T-helper 2 cell treated with Interferon-gamma antibody and Interleukin-4, amounts not matched to agents 5 μg/mL and 100 μg/mL, for 36 hours (primary cell): ENCODE measurements at regions not wholly inside any gene's neighbourhood (a gene's known extent, or its start where the extent isn't known, plus 50 kb on each side); places are given as distances from the start of the nearest gene placed in this dataset.

ENCODE experiments used
- DNase-seq: peaks from one replicate; pipeline ENCODE4 v3.0.0; 2021; ENCODE audit warnings: low spot score
- H3K27ac Mint-ChIP-seq: one replicate; pipeline ENCODE4 v1.8.0; 2021; ENCODE audit warnings: mild to moderate bottlenecking, mixed read lengths
- H3K27me3 Mint-ChIP-seq: one replicate; pipeline ENCODE4 v1.8.0; 2021; ENCODE audit warnings: low read depth, mixed read lengths
- H3K36me3 Mint-ChIP-seq: one replicate; pipeline ENCODE4 v1.8.0; 2021; ENCODE audit warnings: low read depth, mixed read lengths
- H3K4me1 Mint-ChIP-seq: one replicate; pipeline ENCODE4 v1.8.0; 2021; ENCODE audit warnings: low read depth, mixed read lengths
- H3K4me3 Mint-ChIP-seq: one replicate; pipeline ENCODE4 v1.8.0; 2022; ENCODE audit warnings: mild to moderate bottlenecking, moderate library complexity, mixed read lengths
- H3K9me3 Mint-ChIP-seq: one replicate; pipeline ENCODE4 v1.8.0; 2021; ENCODE audit warnings: mixed read lengths

DNA sequence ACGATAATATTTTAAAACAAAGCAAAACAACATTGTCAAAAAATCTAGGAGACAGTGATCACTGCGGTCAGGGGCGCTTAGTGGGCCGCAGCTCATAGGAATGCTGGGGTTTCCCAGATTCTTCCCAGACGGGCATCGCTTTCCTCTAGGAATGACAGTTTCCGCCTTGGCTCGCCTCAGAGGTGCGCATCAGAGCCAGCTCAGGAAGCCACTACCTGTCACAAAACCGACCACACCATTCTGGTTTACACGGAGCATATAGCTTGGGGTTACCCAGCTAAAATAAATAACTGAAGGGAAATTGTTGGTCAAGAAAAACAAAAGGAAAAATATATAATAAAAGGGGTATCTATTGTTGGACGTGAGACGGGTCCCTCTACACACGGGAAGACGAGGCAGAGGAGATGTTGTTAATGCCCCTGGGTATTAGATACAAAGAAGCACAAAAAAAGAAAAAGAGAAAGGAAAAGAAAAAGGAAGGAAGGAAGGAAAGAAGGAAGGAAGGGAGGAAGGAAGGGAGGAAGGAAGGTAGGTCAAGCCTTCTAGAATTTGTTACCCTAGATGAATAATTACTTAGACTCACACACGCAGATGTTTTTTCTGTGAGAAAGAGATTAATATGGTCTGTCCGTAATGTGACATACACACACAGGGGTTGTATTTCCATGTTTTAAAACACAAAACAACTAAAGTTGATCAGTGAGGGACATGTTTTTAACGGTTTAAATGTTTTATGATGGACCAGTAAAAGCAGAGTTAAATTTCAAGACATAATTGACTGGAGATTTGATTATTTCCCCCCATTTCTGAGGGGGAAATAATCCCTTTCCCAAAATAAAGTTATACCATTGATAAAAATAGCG is 292.4 kb upstream of the NFE2L3 start:
- Mint-ChIP-seq H3K4me1 (peaks cover 40% of the 10 kb centered on the region), H3K27me3 (peaks cover 36% of the 10 kb centered on the region), H3K4me3 (no peak overlapping the region), H3K9me3 (no peaks in the 10 kb centered on the region), H3K27ac (peak overlapping the region; percentile 84), H3K36me3 (peaks cover 7% of the 10 kb centered on the region)
- DNase-seq: no peak

DNA sequence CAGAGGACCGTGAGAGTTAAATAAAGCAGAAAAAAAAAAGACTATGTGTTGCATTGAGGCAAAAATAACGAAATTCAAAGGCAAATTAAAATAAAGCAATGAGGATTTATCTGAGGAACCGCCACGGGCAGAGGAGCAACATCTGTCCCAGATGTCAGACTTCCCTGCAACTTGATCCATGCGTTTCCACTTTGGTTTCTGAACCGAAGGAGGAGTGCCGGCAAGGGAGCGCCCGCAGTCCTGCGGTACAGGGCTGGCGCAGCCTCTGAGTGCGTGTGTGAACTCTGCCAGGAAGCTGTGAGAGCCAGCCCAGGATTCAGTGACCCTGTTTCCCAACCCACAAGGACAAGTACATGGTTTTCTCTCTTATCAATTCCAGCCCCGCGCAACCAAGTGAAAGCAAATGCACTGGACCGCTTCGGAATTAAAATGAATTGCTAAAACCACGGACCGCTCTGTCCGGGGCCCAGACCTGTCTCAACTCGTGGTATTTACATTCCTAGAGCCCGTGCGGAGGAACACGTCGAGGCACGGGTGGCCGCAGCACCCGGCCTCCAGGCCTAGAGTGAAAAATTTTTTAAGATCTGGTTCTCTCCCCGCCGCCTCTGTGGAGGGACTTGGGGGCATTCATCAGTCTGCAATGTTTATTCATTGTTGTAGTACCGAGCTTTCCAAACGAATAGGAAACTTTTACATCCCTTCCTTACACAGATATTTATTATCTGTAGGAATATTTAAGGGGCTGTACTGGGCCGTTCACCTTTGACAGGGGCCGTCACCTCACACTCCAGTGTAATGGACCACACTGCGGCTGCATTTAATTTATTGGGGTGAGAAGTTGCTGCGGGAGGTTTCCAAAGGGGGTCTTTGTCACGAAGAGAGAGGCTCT is 291.5 kb upstream of the NFE2L3 start:
- no peak overlapping the region for H3K4me3 Mint-ChIP-seq
- no peaks in the 10 kb centered on the region for H3K9me3 Mint-ChIP-seq
- H3K36me3 Mint-ChIP-seq: peaks cover 7% of the 10 kb centered on the region
- peaks cover 41% of the 10 kb centered on the region for H3K27me3 Mint-ChIP-seq
- H3K27ac Mint-ChIP-seq: peak overlapping the region; percentile 84
- H3K4me1 Mint-ChIP-seq: peaks cover 37% of the 10 kb centered on the region
- DNase-seq: peak; percentile 30

DNA sequence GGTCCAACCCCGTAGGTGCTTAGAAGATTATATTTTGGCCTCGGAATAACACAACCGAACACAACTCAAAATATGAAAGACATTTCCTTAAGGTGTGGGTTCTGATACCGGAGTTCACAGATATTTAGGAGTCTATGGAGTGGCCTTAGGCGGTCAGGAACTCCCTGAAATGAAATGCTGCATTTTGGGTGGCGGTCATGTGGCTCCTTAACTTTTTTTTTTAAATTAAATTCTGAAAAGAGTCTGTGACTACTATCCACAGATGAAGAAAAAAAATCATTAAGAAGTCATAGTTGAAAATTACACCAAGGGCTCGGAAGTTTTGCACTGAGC is 290.9 kb upstream of the NFE2L3 start:
- Mint-ChIP-seq H3K27ac (peak overlapping the region; percentile 84), H3K4me1 (peaks cover 35% of the 10 kb centered on the region), H3K4me3 (no peak overlapping the region), H3K27me3 (peaks cover 47% of the 10 kb centered on the region), H3K9me3 (no peaks in the 10 kb centered on the region), H3K36me3 (peaks cover 7% of the 10 kb centered on the region)
- no peak for DNase-seq

DNA sequence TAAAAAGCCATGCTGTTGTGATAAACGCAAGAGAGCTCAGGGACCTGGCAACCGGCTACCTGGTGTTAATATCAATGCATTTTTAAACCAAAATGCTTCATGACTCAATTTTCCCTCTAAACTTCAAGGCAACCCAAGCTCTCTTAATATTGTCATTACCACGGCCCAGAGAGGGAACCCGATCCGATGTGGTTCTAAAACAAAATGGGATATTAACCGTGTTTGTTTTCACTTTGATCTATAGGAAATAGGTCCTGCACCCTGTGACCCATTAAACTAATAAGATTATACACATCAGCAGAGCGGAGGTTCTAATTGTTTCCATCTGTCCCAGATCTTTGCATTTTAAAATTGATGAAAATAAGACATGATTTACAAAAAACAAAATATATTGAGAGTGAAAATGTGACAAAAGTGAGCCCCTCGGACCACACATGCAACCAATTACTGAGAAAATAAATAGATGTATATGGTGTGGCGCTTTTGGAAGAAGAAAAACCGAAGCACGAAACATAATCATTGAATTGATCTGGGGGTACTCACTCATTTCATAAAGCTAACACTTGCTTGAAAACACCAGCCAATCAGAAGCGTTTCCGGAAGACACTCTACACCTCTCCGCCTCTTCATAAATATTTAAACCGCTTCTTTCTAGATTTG is 290.3 kb upstream of the NFE2L3 start:
- DNase-seq: no peak
- Mint-ChIP-seq H3K4me1 (peaks cover 35% of the 10 kb centered on the region), H3K4me3 (no peak overlapping the region), H3K36me3 (peaks cover 7% of the 10 kb centered on the region), H3K27ac (peak overlapping the region; percentile 84), H3K9me3 (no peaks in the 10 kb centered on the region), H3K27me3 (peaks cover 53% of the 10 kb centered on the region)

DNA sequence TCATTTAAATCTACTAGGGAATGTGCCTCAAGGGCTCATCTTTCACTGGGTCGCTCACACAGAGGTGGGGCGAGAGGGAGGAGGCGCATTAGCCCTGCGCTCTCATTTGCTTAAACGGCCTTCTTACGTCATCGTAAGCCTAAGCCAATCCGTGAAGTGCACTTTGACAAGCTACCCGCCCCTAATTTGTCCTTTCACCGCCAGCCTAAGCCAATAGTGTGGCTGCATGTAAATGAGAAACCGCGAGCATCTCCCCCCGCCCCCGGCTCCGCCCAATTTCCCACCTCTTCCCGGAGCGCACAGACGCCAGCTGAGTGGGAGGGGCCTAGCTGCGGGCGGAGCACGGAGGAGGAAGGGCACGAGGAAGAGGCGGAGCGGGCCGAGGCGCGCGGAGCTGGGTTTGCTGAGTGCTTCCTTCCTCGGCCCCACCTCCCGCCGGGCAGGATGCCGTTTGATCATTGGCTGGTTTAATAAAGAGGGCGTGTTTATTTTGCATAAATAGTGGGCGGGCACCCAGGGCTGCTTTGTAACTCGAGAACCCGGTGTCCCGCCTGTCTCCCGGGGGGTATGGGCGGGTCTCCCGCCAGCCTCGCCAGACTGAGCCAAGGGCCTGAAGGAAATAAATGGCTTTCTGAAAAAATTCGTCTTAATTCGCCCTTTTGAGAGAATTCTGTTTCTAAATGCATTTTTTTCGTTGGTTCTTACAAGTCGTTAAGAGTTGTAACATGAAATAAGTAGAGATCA is 289.6 kb upstream of the NFE2L3 start:
- Mint-ChIP-seq H3K4me3 (no peak overlapping the region), H3K27me3 (peaks cover 56% of the 10 kb centered on the region), H3K36me3 (peaks cover 7% of the 10 kb centered on the region)

DNA sequence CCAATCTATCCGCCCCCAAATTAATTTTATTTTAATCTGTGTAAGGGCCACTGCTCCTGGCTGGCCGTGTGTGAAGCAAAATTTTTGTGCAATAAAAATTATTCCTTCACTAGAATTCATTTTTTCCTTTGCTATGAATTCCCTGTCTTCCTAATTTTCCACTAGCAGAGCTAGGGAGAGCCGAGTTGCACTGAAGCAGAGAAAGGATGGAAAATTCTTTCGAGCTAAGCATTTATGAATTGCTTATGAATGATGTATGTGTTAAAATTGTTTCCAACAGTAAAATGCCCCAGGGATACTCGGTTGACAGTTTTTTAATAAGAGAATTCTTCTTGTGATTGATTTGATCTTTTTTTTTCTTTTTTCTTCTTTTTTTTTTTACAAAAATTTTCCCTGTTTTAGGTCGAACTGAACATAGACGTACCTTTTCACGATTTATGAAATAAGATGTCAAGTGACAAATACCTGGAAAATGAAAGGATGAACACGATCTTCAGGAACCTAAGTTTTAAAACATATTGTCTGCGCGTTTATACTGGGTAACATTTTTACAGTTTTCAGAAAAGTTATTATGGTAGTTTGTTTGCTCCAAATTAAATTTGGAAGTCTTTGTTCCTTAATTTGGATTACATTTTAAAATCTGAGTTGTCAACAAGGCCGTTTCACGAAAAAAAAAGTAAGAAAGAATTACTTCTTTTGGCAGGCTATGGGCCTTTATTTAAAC is 288.8 kb upstream of the NFE2L3 start:
- H3K4me1 Mint-ChIP-seq: peaks cover 35% of the 10 kb centered on the region
- H3K27ac Mint-ChIP-seq: peak overlapping the region; percentile 84

More for the DNA sequence above, 289.6 kb upstream of the NFE2L3 start:
- DNase-seq: peak; percentile 99
- H3K4me1 Mint-ChIP-seq: peaks cover 35% of the 10 kb centered on the region
- H3K27ac Mint-ChIP-seq: peak overlapping the region; percentile 84
- no peaks in the 10 kb centered on the region for H3K9me3 Mint-ChIP-seq

DNA sequence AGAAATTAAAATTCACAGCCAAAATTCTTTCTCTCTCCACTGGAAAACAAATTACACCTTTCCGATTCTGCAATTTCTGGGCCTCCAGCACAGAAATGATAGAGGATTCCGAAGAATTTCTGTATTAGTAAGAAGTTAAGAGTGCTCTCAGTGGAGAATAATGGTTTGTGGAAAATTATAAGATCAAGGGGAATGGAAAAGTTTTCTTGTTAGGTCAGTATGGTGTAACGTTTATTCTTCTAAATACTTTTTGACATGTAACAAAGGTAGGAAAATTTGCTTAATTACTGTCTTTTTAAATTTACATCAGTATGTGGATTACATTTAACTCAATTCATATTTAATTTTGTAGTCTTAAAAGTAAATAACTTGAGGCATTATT is 288.3 kb upstream of the NFE2L3 start:
- H3K4me3 Mint-ChIP-seq: no peak overlapping the region
- H3K36me3 Mint-ChIP-seq: peaks cover 7% of the 10 kb centered on the region
- H3K4me1 Mint-ChIP-seq: peaks cover 32% of the 10 kb centered on the region
- no peak for DNase-seq
- H3K9me3 Mint-ChIP-seq: no peaks in the 10 kb centered on the region
- H3K27ac Mint-ChIP-seq: no peak overlapping the region
- peaks cover 68% of the 10 kb centered on the region for H3K27me3 Mint-ChIP-seq

More for the DNA sequence above, 288.8 kb upstream of the NFE2L3 start:
- DNase-seq: no peak
- Mint-ChIP-seq H3K27me3 (peaks cover 63% of the 10 kb centered on the region), H3K9me3 (no peaks in the 10 kb centered on the region), H3K4me3 (no peak overlapping the region), H3K36me3 (peaks cover 7% of the 10 kb centered on the region)

DNA sequence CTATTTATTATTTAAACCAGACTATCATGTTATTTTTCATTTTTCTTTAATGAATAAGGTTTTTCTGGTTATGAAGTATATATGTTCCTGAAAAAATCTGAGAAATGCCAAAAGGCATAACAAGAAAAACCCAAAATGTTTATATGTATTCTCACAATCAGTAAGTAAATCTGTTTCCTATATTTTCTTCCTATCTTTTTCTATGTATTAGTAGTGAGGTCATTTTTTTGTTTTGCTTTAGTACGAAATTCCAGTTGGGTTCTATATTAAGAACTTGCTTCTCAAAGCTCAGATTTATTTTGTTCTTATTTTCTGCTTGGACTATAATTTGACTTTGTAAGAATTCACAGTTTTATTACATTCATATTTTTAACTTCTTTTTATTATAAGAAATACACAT is 287.5 kb upstream of the NFE2L3 start:
- Mint-ChIP-seq H3K4me3 (no peak overlapping the region), H3K27ac (no peak overlapping the region), H3K27me3 (peaks cover 72% of the 10 kb centered on the region), H3K36me3 (peaks cover 4% of the 10 kb centered on the region), H3K4me1 (peaks cover 24% of the 10 kb centered on the region), H3K9me3 (no peaks in the 10 kb centered on the region)
- DNase-seq: no peak

DNA sequence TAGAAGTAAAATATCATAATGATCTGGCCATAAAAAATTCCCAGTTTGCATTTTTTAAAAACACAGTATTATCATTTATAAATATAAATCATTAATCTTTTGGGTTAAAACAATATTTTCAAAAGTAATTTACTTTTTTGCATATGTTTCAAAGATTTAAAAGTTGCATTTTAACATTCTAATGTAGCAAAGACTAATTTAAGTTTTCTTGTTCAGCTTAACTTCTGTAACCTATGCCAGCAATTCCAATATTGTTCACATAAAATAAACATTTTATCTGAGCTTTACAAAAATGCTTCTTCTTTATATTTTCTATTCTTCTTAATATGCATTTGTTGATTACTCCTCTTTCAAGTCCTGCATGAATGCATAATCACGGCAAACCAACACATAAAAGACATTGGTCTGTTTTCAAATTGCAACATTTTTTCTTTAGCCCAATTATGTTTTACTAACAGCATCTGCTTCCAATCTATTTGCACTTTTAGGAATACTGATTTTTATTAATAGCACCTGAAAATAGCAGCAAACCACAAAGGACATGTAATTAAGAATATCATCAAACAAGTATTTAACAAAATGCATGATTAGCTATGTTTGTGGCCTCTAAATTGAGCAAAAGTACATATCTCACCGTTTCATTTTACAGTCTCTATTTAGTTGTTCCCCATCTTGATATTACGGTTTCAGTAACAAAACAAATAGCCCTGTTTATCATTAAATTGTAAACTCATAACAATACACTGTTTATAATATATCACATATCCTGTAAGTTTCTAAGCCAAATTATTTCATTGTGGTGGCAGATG is 286.9 kb upstream of the NFE2L3 start:
- Mint-ChIP-seq H3K27ac (no peak overlapping the region), H3K36me3 (peaks cover under 1% of the 10 kb centered on the region), H3K9me3 (no peaks in the 10 kb centered on the region), H3K4me1 (peaks cover 18% of the 10 kb centered on the region), H3K4me3 (no peak overlapping the region), H3K27me3 (peaks cover 72% of the 10 kb centered on the region)
- no peak for DNase-seq

DNA sequence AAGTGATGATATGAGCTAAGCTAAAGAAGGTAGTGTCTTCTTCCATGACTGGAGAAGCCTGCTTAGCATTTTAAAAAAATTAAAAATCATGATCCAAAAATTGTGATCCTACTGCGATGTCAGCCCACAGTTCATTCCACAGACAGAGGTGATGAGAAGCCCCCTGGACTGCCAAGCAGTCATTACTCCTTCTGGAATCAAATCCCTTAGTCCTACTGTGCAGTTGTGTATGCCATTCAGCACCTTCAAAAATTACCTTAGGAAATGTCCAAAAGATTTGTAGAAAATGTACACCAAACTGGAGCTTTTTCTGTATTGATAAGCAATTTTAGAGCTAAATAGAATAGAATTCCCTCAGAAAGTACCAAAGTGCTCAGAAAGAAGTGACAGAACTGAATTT is 283.5 kb upstream of the NFE2L3 start:
- Mint-ChIP-seq H3K27ac (no peak overlapping the region), H3K9me3 (no peaks in the 10 kb centered on the region), H3K36me3 (no peaks in the 10 kb centered on the region), H3K4me3 (no peak overlapping the region), H3K4me1 (no peaks in the 10 kb centered on the region), H3K27me3 (peaks cover 75% of the 10 kb centered on the region)
- DNase-seq: no peak

DNA sequence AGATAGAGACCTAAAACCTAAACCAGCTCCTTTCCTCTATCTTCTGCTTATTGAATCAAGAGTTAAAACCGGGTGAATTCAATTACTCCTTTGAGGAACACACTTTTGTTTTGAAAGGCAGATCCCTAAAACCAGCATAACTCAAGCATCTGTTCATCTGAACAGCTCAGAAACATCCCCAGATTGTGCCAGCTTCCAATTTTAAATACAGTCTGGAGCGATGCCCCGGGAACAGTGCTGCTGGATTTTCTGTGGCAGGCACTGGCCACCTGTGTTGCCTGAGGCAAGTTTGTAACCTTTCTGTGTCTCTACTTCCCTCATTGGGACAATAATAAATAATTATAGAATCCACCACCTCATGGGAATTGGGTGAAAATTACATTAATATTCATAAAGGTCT is 281.4 kb upstream of the NFE2L3 start:
- DNase-seq: no peak
- Mint-ChIP-seq H3K27ac (no peak overlapping the region), H3K4me1 (no peaks in the 10 kb centered on the region), H3K9me3 (no peaks in the 10 kb centered on the region), H3K27me3 (peaks cover 68% of the 10 kb centered on the region), H3K4me3 (no peak overlapping the region), H3K36me3 (no peaks in the 10 kb centered on the region)

DNA sequence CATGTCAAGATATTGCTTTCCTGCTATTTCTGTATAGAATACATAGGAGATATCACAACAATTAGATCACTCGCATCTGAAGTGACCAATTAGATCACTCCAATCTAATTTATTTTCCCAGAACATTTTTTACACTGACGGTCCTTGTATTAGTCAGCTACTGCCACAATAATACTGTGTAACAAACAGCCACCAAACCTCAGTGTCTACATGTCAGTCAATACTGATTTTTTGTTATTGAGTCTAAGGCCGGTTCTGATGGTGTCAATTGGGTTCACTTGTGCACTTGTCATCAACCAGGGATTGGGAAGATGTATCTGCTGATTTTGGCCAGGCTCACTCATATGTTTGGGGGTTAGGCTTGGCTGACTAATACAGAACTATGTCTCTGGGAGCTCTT is 275.9 kb upstream of the NFE2L3 start:
- Mint-ChIP-seq H3K4me3 (no peak overlapping the region), H3K27ac (no peak overlapping the region), H3K9me3 (no peaks in the 10 kb centered on the region), H3K27me3 (peaks cover 52% of the 10 kb centered on the region), H3K4me1 (no peaks in the 10 kb centered on the region), H3K36me3 (no peaks in the 10 kb centered on the region)
- no peak for DNase-seq
